OCI-LY7 (cell line): ENCODE measurements at regions not wholly inside any gene's neighbourhood (a gene's known extent, or its start where the extent isn't known, plus 50 kb on each side); places are given as distances from the start of the nearest gene placed in this dataset.

Experiments used
- BruUV-seq: library from RNA; stranded (reverse); fragments of 400-500 nt; replicated peaks from 2 replicates; lab custom pipeline; 2021; lab: Mats Ljungman, UMichigan
- CTCF ChIA-PET: fragments of 300-600 bp; sonication (Branson Sonifier 250); formaldehyde crosslinking; loops from one replicate; lab custom pipeline; 2022; ENCODE audit warnings: antibody characterized with exemption; ENCODE audit not compliant: unreplicated experiment; lab: Charles Lee
- POLR2A ChIA-PET: fragments of 300-600 bp; sonication (Branson Sonifier 250); formaldehyde crosslinking; loops from one replicate; lab custom pipeline; 2022; ENCODE audit warnings: antibody characterized with exemption; lab: Charles Lee
- DNase-seq: peaks from one replicate; pipeline ENCODE4 v3.0.0-alpha.2; 2015; ENCODE audit warnings: low spot score
- H2AFZ ChIP-seq: fragments of 200-600 bp; sonication (generic), shearing (Covaris generic); 2 replicates; pipeline ENCODE4 v1.6.1; 2014; ENCODE audit warnings: mild to moderate bottlenecking, antibody characterized with exemption, low read length, moderate library complexity
- H3K27ac ChIP-seq: fragments of 200-600 bp; sonication (generic); 2 replicates; pipeline ENCODE4 v1.5.1; 2014; ENCODE audit warnings: mixed run types, low read depth, mild to moderate bottlenecking, moderate library complexity, low read length, inconsistent platforms; ENCODE audit not compliant: poor library complexity, severe bottlenecking
- H3K36me3 ChIP-seq: fragments of 200-600 bp; sonication (generic); 2 replicates; pipeline ENCODE4 v1.6.1; 2014; ENCODE audit warnings: mild to moderate bottlenecking, antibody characterized with exemption, low read length, moderate library complexity, mixed read lengths; ENCODE audit not compliant: insufficient read depth
- H3K4me1 ChIP-seq: fragments of 200-600 bp; sonication (generic); 2 replicates; pipeline ENCODE4 v1.5.1; 2014; ENCODE audit warnings: mild to moderate bottlenecking, low read length; ENCODE audit not compliant: insufficient read depth, poor library complexity, severe bottlenecking
- H3K4me2 ChIP-seq: fragments of 200-600 bp; sonication (generic); 2 replicates; pipeline ENCODE4 v1.6.1; 2014; ENCODE audit warnings: mild to moderate bottlenecking, low read length
- H3K4me3 ChIP-seq: fragments of 200-600 bp; sonication (generic); 2 replicates; pipeline ENCODE4 v1.5.1; 2014; ENCODE audit warnings: mild to moderate bottlenecking, low read depth, low read length; ENCODE audit not compliant: poor library complexity, severe bottlenecking
- H3K79me2 ChIP-seq: fragments of 200-600 bp; sonication (generic); 2 replicates; pipeline ENCODE4 v1.6.1; 2016; ENCODE audit warnings: low read depth, mild to moderate bottlenecking, low read length, moderate library complexity, mixed read lengths; ENCODE audit not compliant: insufficient read depth
- H3K9me2 ChIP-seq: fragments of 200-600 bp; sonication (generic); 2 replicates; pipeline ENCODE4 v1.6.1; 2016; ENCODE audit warnings: mild to moderate bottlenecking, low read length, mixed read lengths; ENCODE audit not compliant: insufficient read depth
- H3K9me3 ChIP-seq: fragments of 200-600 bp; sonication (generic); 2 replicates; pipeline ENCODE4 v1.6.1; 2014; ENCODE audit warnings: mild to moderate bottlenecking, mixed run types, low read length, mixed read lengths
- H4K20me1 ChIP-seq: fragments of 200-600 bp; sonication (generic); 2 replicates; pipeline ENCODE4 v1.6.1; 2014; ENCODE audit warnings: mild to moderate bottlenecking, antibody characterized with exemption, low read length, moderate library complexity, mixed read lengths; ENCODE audit not compliant: insufficient read depth
- EZH2phosphoT487 ChIP-seq: fragments of 200-600 bp; sonication (generic); IDR thresholded peaks from 2 replicates; pipeline ENCODE4 v1.6.1; 2018; ENCODE audit warnings: low read depth, borderline replicate concordance, mild to moderate bottlenecking, mixed run types, antibody characterized with exemption, low read length, moderate library complexity, mixed read lengths
- intact Hi-C: fragments of 100-400 bp; cut with micrococcal nuclease; formaldehyde crosslinking; loops from one replicate; pipeline ENCODE4 v1.10.0; 2022; ENCODE audit not compliant: unreplicated experiment
- TF ChIP-seq, protein P1 (sequence below): fragments of 200-600 bp; sonication (generic); conservative IDR thresholded peaks from 2 replicates; pipeline ENCODE4 v1.5.1; 2014; ENCODE audit warnings: mild to moderate bottlenecking, antibody characterized with exemption, low read length, moderate library complexity, mixed read lengths

- H3K4me3 ChIP-seq: no peak overlapping the region
- no peak overlapping the region for H2AFZ ChIP-seq
- CTCF ChIA-PET: no interaction called here
- H3K9me2 ChIP-seq: no peaks in the 10 kb centered on the region
- no peak overlapping the region for H3K4me2 ChIP-seq
- H4K20me1 ChIP-seq: no peaks in the 10 kb centered on the region
- no peak for DNase-seq
- POLR2A ChIA-PET: interaction anchor here (0.6 to 0.9 kb wide), 3 partner anchors 12 to 72 kb away, joined by 3 read pairs; no protein-coding TSS in a partner anchor
- TF ChIP-seq, protein P1, sequence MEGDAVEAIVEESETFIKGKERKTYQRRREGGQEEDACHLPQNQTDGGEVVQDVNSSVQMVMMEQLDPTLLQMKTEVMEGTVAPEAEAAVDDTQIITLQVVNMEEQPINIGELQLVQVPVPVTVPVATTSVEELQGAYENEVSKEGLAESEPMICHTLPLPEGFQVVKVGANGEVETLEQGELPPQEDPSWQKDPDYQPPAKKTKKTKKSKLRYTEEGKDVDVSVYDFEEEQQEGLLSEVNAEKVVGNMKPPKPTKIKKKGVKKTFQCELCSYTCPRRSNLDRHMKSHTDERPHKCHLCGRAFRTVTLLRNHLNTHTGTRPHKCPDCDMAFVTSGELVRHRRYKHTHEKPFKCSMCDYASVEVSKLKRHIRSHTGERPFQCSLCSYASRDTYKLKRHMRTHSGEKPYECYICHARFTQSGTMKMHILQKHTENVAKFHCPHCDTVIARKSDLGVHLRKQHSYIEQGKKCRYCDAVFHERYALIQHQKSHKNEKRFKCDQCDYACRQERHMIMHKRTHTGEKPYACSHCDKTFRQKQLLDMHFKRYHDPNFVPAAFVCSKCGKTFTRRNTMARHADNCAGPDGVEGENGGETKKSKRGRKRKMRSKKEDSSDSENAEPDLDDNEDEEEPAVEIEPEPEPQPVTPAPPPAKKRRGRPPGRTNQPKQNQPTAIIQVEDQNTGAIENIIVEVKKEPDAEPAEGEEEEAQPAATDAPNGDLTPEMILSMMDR: no peak
- no peak for TF ChIP-seq EZH2phosphoT487
- H3K4me1 ChIP-seq: no peaks in the 10 kb centered on the region
- no peaks in the 10 kb centered on the region for H3K9me3 ChIP-seq
- no TSS peak for BruUV-seq
- no peaks in the 10 kb centered on the region for H3K36me3 ChIP-seq
- intact Hi-C loops: no loop called here
- H3K79me2 ChIP-seq: no peaks in the 10 kb centered on the region
- H3K27ac ChIP-seq: no peak overlapping the region
These were observed 176.6 kb upstream of the GALNTL6 start for GRCh38 chr4:171636606-171637005.

GRCh38 chr4:171629737-171630136, 183.5 kb upstream of the GALNTL6 start:
- no TSS peak for BruUV-seq
- Histone ChIP-seq H3K36me3 (no peaks in the 10 kb centered on the region), H3K79me2 (no peaks in the 10 kb centered on the region), H3K4me1 (no peaks in the 10 kb centered on the region), H3K9me2 (no peaks in the 10 kb centered on the region), H3K9me3 (no peaks in the 10 kb centered on the region), H3K4me3 (no peak overlapping the region), H3K4me2 (no peak overlapping the region), H2AFZ (no peak overlapping the region), H4K20me1 (no peaks in the 10 kb centered on the region), H3K27ac (no peak overlapping the region)
- no peak for DNase-seq
- intact Hi-C loops: no loop called here
- ChIA-PET CTCF (no interaction called here), POLR2A (interaction anchor here (0.7 to 1.3 kb wide), 4 partner anchors 9 to 13 kb away, joined by 3 to 4 read pairs (median 3); no protein-coding TSS in a partner anchor)
- TF ChIP-seq, protein P1: no peak
- no peak for TF ChIP-seq EZH2phosphoT487

DNA sequence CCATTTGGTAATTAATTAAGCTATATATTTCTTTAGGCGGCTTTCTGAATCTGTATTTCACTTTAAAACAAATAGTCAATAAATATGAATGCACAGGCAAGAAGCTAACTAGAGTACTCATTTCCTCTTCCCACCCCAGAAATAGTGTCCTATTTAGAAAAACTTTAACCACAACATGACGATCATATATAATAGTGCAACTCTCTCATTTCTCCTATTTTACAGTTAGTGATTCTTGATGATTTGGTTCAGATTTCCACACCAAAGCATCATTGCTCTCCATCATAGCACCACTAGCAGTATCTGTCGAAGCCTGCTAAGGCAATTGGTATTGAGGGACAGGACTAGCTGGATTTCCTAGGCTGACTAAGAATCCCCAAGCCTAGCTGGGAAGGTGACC, 184.0 kb upstream of the GALNTL6 start:
- H3K9me3 ChIP-seq: no peaks in the 10 kb centered on the region
- BruUV-seq: no TSS peak
- no peak overlapping the region for H3K27ac ChIP-seq
- POLR2A ChIA-PET: interaction anchor here (0.6 to 1.3 kb wide), 5 partner anchors 9 to 20 kb away, joined by 3 to 4 read pairs (median 3); no protein-coding TSS in a partner anchor
- no peaks in the 10 kb centered on the region for H3K36me3 ChIP-seq
- no peak for TF ChIP-seq EZH2phosphoT487
- TF ChIP-seq, protein P1: no peak
- no peaks in the 10 kb centered on the region for H3K9me2 ChIP-seq
- CTCF ChIA-PET: interaction anchor here (0.6 kb wide), 1 partner anchor 1132 kb away, joined by 3 read pairs; no protein-coding TSS in a partner anchor
- no peak overlapping the region for H2AFZ ChIP-seq
- intact Hi-C loops: no loop called here
- no peaks in the 10 kb centered on the region for H4K20me1 ChIP-seq
- H3K4me2 ChIP-seq: no peak overlapping the region
- no peaks in the 10 kb centered on the region for H3K4me1 ChIP-seq
- H3K79me2 ChIP-seq: no peaks in the 10 kb centered on the region
- no peak for DNase-seq
- no peak overlapping the region for H3K4me3 ChIP-seq
